ENCODE measurements at regions not wholly inside any gene's neighbourhood (a gene's known extent, or its start where the extent isn't known, plus 50 kb on each side); places are given as distances from the start of the nearest gene placed in this dataset.

DNA sequence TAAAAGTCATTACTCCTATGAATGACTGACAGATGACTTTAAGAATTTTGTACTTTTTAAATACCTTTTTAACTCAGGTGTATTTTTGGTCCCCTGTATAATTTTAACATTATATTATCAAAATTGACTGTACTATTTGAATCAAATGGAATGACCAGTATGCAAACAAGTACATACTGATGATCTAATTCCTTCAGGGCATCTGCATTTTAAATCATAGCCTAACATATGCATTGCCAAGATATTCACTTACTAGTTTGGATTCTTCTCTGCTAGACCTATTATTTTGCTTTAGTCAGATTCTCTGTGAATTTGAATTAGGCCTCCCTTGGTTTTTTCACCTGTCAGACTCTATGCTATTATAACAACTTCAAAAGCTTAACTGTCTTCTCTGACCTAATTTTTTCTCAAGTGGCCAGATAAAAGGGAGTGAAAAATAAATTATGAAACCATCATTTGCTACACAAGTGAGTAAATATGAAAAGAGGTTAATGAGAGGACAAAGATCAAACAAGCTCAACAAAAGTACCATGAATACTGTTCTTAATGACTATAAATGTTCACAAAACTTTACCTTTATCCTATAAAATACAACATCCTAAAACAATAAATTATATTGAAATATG, 1505.2 kb upstream of the CDH9 start:
- TF ChIP-seq, protein P1, sequence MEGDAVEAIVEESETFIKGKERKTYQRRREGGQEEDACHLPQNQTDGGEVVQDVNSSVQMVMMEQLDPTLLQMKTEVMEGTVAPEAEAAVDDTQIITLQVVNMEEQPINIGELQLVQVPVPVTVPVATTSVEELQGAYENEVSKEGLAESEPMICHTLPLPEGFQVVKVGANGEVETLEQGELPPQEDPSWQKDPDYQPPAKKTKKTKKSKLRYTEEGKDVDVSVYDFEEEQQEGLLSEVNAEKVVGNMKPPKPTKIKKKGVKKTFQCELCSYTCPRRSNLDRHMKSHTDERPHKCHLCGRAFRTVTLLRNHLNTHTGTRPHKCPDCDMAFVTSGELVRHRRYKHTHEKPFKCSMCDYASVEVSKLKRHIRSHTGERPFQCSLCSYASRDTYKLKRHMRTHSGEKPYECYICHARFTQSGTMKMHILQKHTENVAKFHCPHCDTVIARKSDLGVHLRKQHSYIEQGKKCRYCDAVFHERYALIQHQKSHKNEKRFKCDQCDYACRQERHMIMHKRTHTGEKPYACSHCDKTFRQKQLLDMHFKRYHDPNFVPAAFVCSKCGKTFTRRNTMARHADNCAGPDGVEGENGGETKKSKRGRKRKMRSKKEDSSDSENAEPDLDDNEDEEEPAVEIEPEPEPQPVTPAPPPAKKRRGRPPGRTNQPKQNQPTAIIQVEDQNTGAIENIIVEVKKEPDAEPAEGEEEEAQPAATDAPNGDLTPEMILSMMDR (conservative IDR thresholded peaks at IDR 0.05; ENCODE audit: low read depth in 2 of 2) = no peak
- TF ChIP-seq POLR2AphosphoS5 (IDR thresholded peaks at IDR 0.05; ENCODE audit: low read depth) (no peak), CREB1 (CRISPR knock-in tag; IDR thresholded peaks at IDR 0.05; ENCODE audit: low read depth) (no peak), EZH2phosphoT487 (IDR thresholded peaks at IDR 0.05; ENCODE audit: unreplicated experiment) (no peak), JUNB (IDR thresholded peaks at IDR 0.05; ENCODE audit: unreplicated experiment) (no peak), EZH2 (IDR thresholded peaks at IDR 0.05; ENCODE audit: low read depth, unreplicated experiment) (no peak)

All from GM23338 (cell line).